ENCODE measurements at regions not wholly inside any gene's neighbourhood (a gene's known extent, or its start where the extent isn't known, plus 50 kb on each side); places are given as distances from the start of the nearest gene placed in this dataset.
A peak's percentile ranks its signal among the peaks of the same experiment; 100 is the strongest.

DNA sequence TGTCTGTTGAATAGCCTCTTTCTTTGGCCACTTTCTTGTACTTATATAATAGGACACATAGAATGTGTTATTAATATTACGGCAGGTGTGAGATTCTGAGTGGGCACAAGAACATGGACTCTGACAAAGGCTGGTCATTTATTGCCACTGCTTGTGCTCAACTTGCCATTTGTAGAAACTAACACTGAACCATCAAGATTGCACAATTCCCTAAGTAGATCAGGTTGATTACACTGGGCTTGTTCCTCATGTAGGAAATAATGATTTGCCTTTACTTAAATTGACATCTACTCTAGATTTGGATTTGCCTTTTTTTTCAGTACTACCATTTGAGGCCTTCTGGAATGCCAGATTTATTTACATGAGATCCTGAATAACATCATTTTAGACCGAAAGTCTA, 342.7 kb upstream of the CWC22 start:
- intact Hi-C loops (cut with DNase I; ENCODE audit: low total_unique reads), result no loop called here
- Histone ChIP-seq H3K27ac (no peak overlapping the region), H3K9me3 (peaks cover 0 to 8% (median 0%) of the 10 kb centered on the region in 4 donors), H3K36me3 (no peaks in the 10 kb centered on the region), H3K4me1 (no peaks in the 10 kb centered on the region), H3K4me3 (no peak overlapping the region), H3K27me3 (no peaks in the 10 kb centered on the region)
- no peak for TF ChIP-seq POLR2A (IDR thresholded peaks at IDR 0.05)
- TF ChIP-seq, protein P1, sequence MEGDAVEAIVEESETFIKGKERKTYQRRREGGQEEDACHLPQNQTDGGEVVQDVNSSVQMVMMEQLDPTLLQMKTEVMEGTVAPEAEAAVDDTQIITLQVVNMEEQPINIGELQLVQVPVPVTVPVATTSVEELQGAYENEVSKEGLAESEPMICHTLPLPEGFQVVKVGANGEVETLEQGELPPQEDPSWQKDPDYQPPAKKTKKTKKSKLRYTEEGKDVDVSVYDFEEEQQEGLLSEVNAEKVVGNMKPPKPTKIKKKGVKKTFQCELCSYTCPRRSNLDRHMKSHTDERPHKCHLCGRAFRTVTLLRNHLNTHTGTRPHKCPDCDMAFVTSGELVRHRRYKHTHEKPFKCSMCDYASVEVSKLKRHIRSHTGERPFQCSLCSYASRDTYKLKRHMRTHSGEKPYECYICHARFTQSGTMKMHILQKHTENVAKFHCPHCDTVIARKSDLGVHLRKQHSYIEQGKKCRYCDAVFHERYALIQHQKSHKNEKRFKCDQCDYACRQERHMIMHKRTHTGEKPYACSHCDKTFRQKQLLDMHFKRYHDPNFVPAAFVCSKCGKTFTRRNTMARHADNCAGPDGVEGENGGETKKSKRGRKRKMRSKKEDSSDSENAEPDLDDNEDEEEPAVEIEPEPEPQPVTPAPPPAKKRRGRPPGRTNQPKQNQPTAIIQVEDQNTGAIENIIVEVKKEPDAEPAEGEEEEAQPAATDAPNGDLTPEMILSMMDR (IDR thresholded peaks at IDR 0.05), result no peak
- no peak for TF ChIP-seq EP300 (IDR thresholded peaks at IDR 0.05)
- TF ChIP-seq POLR2AphosphoS5 (IDR thresholded peaks at IDR 0.05), result no peak
- DNase-seq, result no peak
- WGBS, 5 donors, result 94 to 98% (median 97%) methylated on average over 2 of the region's 2 CpGs

DNA sequence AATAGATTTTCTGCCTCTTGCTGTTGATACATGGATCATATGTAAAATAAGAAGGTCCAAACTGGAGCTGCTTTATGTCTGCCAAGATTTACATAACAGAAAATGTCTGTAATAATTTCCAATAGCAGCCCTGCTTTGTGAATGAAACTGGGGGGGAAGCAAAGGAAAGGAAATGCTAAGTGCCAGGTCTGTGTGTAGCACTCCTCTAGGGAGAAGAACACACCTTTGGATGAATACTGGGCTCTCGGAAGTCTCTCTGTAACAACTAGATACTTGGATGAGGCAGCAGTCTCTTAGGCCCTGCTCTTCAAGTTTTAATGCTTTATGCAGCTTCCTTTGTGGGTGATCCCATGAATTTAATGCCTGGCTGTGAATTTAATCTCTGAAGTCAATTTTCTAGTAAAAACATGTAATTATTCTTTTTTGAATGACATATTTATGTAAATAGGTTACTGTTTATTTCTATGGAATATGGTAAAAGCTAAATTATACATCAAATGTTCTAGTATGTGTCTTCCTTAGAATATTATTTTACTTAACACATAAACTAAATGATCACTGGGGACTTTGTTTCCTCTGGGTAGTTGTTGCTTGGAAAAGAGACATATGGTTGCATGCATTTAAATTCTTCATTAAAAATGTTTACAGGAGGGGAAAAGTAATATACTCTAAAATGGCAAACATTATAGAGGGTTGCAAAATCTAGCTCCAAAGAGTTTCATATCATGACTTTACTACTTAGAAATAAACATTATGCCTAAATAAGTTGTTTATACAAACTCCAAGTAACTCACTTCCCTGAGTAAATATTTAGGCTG, 336.6 kb upstream of the CWC22 start:
- Histone ChIP-seq H3K4me1 (no peaks in the 10 kb centered on the region), H3K27me3 (no peaks in the 10 kb centered on the region), H3K4me3 (no peak overlapping the region), H3K36me3 (no peaks in the 10 kb centered on the region), H3K9me3 (peaks cover 0 to 13% (median 0%) of the 10 kb centered on the region in 4 donors), H3K27ac (no peak overlapping the region)
- intact Hi-C loops (cut with DNase I; ENCODE audit: low total_unique reads), result no loop called here
- WGBS, 5 donors, result 80 to 89% (median 84%) methylated on average over 1 of the region's 1 CpG
- peak in 1 of 2 donors; percentile 4 for DNase-seq
- TF ChIP-seq EP300 (IDR thresholded peaks at IDR 0.05) (no peak), POLR2A (IDR thresholded peaks at IDR 0.05) (no peak), POLR2AphosphoS5 (IDR thresholded peaks at IDR 0.05) (no peak)
- TF ChIP-seq, protein P1 (IDR thresholded peaks at IDR 0.05), result no peak

DNA sequence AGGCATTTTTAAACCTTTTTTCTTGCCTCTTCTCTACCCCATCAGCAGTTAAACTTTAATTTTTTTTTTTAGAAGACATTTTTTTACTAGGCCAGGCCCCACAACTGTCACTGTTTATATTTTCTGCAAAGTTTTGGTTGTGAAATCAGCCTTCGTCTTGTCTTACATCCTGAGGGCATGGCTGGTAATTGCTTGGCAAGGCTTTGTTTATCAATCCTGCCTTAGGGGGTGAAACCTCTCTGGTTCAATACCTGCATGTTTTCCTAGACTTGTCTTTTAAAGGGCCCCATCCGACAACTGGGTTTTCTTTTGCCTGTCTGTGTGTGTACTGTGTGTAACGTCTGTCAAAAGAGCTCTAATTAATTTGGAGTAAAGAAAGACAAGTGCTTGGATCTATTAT, 330.0 kb upstream of the CWC22 start:
- Histone ChIP-seq H3K9me3 (peaks cover 12 to 40% (median 27%) of the 10 kb centered on the region in 4 donors), H3K4me1 (no peaks in the 10 kb centered on the region), H3K36me3 (no peaks in the 10 kb centered on the region), H3K27ac (no peak overlapping the region), H3K4me3 (no peak overlapping the region), H3K27me3 (no peaks in the 10 kb centered on the region)
- TF ChIP-seq POLR2AphosphoS5 (IDR thresholded peaks at IDR 0.05) (no peak), EP300 (IDR thresholded peaks at IDR 0.05) (no peak), POLR2A (IDR thresholded peaks at IDR 0.05) (no peak)
- TF ChIP-seq, protein P1 (IDR thresholded peaks at IDR 0.05), result no peak
- WGBS, 5 donors, result 80 to 90% (median 84%) methylated on average over 3 of the region's 3 CpGs
- intact Hi-C loops (cut with DNase I; ENCODE audit: low total_unique reads), result no loop called here
- no peak for DNase-seq

DNA sequence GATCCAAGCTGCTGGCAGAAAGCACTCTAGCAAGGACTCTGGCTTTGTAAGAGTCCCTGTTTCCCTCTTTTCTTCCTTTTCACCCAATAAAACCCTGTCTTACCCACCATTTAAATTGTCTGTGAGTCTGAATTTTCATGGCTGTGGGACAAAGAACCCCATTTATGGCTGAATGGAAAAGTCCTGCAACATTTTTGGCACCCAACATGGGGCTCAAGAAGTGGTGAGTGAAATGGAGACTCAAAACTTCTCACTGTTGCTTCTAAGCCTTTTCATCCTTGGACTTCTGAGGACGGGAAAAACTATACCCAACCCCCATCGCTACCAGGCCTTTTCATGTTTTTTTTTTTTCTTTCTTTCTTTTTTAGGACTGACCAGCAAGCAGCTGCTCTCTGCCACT, 329.5 kb upstream of the CWC22 start:
- intact Hi-C loops (cut with DNase I; ENCODE audit: low total_unique reads), result no loop called here
- no peaks in the 10 kb centered on the region for H3K36me3 ChIP-seq
- H3K27ac ChIP-seq, result no peak overlapping the region
- DNase-seq, result no peak
- H3K27me3 ChIP-seq, result no peaks in the 10 kb centered on the region
- 68 to 91% (median 87%) methylated on average over 2 of the region's 2 CpGs for WGBS, 5 donors
- H3K4me3 ChIP-seq, result no peak overlapping the region
- no peaks in the 10 kb centered on the region for H3K4me1 ChIP-seq
- TF ChIP-seq POLR2A (IDR thresholded peaks at IDR 0.05), result no peak
- no peak for TF ChIP-seq POLR2AphosphoS5 (IDR thresholded peaks at IDR 0.05)
- peaks cover 12 to 40% (median 27%) of the 10 kb centered on the region in 4 donors for H3K9me3 ChIP-seq

DNA sequence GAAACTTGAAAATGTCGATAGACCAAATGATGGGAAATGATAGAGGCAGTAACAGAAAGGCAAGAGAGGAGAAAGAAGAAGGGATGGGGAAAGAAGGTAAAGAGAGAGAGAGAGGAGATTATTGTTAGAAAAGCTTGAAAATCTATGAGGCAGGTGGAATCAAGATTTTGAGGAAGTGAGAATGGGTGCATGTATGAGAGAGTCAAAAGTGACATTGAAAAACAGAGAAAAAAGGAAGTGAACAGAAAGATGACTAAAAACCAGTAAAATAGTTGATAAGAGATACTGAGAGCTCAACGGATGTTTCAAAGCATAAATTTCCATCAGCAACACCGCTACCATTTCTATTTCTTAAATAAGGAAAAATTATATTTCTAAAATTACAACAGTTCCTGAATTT, 327.4 kb upstream of the CWC22 start:
- intact Hi-C loops (cut with DNase I; ENCODE audit: low total_unique reads), result no loop called here
- H3K27ac ChIP-seq, result no peak overlapping the region
- no peaks in the 10 kb centered on the region for H3K4me1 ChIP-seq
- no peak for TF ChIP-seq EP300 (IDR thresholded peaks at IDR 0.05)
- TF ChIP-seq, protein P1 (IDR thresholded peaks at IDR 0.05), result no peak
- TF ChIP-seq POLR2A (IDR thresholded peaks at IDR 0.05), result no peak
- no peak for TF ChIP-seq POLR2AphosphoS5 (IDR thresholded peaks at IDR 0.05)
- WGBS, 5 donors, result 84 to 93% (median 87%) methylated on average over 3 of the region's 3 CpGs
- H3K9me3 ChIP-seq, result peaks cover 12 to 40% (median 27%) of the 10 kb centered on the region in 4 donors
- H3K4me3 ChIP-seq, result no peak overlapping the region
- no peaks in the 10 kb centered on the region for H3K36me3 ChIP-seq
- no peaks in the 10 kb centered on the region for H3K27me3 ChIP-seq
- no peak for DNase-seq
